ENCODE measurements at regions not wholly inside any gene's neighbourhood (a gene's known extent, or its start where the extent isn't known, plus 50 kb on each side); places are given as distances from the start of the nearest gene placed in this dataset.

GRCh38 chr15:62788224-62788623, 254.3 kb upstream of the TPM1 start:
- no peak for DNase-seq

GRCh38 chr15:62790546-62790945, 252.0 kb upstream of the TPM1 start:
- DNase-seq: no peak

GRCh38 chr15:62791694-62792093, 250.9 kb upstream of the TPM1 start:
- DNase-seq: no peak

- DNase-seq: no peak
Observed at GRCh38 chr15:62792986-62793751, 249.4 kb upstream of the TPM1 start.

DNA sequence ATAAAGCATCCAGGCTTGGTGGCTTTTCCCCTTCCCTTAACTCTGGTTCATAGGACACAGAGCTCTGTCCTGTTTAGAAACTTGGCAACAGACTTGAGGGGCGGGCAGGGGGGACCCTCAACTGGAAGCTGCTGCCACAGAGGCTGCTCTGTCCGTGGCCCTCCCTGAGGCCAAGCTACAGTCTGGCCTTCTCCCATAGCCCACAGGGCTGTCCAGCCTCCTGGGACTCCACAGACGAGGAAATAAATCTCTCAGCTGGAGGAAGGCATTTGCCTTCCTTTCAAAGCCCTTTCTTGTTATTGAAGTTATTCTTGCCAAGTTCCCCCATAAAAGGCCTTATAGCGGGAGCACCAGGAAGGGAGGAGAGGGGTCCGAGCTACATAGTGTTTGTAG, 248.8 kb upstream of the TPM1 start:
- DNase-seq: no peak

- DNase-seq: no peak
Observed at GRCh38 chr15:62795171-62795570, 247.4 kb upstream of the TPM1 start.

GRCh38 chr15:62795700-62796695, 246.5 kb upstream of the TPM1 start:
- no peak for DNase-seq

DNA sequence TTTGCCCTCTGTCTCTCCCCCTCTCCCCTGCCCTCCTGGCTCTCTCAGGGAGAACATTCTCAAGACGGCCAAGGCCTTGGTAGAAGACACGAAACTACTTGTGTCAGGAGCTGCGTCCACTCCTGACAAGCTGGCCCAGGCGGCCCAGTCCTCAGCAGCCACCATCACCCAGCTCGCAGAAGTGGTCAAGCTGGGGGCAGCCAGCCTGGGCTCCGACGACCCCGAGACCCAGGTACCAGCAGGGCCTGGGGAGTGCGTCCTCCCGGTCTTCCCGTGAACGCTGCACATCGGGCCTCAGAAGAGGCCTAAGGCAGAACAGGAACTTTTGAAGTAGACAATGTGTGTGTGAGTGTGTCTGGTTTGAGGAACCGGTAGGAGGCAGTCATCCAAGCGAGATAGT, 245.4 kb upstream of the TPM1 start:
- DNase-seq: no peak

GRCh38 chr15:62798536-62798935, 244.0 kb upstream of the TPM1 start:
- no peak for DNase-seq

DNA sequence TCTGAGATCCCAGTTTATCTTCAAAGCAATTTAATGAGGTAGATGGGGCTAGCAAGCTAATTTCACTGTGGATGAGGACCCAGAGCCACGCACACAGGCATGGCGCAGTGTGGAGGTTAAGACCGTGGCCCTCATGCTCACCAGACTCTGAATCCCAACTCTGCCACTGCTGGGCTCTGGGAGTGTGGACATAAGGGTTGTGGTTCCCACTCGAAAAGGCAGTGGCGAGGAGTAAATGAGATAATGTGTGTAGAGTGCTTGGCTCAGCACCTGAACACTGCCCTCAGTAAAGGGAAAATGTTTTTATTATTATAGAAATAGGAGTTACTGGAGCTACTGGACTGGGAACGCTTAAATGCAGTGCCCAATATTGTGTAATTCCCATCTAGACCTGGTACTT, 243.5 kb upstream of the TPM1 start:
- no peak for DNase-seq

GRCh38 chr15:62799919-62800318, 242.6 kb upstream of the TPM1 start:
- DNase-seq: no peak

GRCh38 chr15:62802612-62803011, 239.9 kb upstream of the TPM1 start:
- no peak for DNase-seq

GRCh38 chr15:62803856-62804400, 238.6 kb upstream of the TPM1 start:
- no peak for DNase-seq

GRCh38 chr15:62805502-62805901, 237.0 kb upstream of the TPM1 start:
- no peak for DNase-seq

GRCh38 chr15:62807539-62808130, 234.9 kb upstream of the TPM1 start:
- no peak for DNase-seq

- no peak for DNase-seq
Observed at GRCh38 chr15:62809115-62809967, 233.2 kb upstream of the TPM1 start.

DNA sequence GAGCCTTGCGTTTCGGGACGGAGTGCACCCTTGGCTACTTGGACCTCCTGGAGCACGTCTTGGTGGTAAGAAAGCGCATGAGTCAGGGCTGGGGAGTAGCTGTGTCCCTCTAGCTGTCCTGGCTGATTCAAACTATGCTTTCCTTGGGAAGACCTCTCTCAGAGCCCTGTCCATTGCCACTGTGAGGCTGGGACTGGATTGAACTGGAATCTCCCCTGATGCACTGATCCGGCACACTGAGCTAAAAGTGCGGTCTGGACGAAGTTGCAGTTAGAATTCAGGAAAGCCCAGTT, 232.6 kb upstream of the TPM1 start:
- no peak for DNase-seq

GRCh38 chr15:62812515-62812835, 230.1 kb upstream of the TPM1 start:
- no peak for DNase-seq

- DNase-seq: no peak
Observed at GRCh38 chr15:62816342-62817069, 226.0 kb upstream of the TPM1 start.

- DNase-seq: no peak
Observed at GRCh38 chr15:62818691-62819090, 223.9 kb upstream of the TPM1 start.

GRCh38 chr15:62821384-62822131, 221.0 kb upstream of the TPM1 start:
- DNase-seq: no peak

Measured in NCI-H2081 (cell line).